ENCODE measurements at regions not wholly inside any gene's neighbourhood (a gene's known extent, or its start where the extent isn't known, plus 50 kb on each side); places are given as distances from the start of the nearest gene placed in this dataset.
A peak's percentile ranks its signal among the peaks of the same experiment; 100 is the strongest.

DNA sequence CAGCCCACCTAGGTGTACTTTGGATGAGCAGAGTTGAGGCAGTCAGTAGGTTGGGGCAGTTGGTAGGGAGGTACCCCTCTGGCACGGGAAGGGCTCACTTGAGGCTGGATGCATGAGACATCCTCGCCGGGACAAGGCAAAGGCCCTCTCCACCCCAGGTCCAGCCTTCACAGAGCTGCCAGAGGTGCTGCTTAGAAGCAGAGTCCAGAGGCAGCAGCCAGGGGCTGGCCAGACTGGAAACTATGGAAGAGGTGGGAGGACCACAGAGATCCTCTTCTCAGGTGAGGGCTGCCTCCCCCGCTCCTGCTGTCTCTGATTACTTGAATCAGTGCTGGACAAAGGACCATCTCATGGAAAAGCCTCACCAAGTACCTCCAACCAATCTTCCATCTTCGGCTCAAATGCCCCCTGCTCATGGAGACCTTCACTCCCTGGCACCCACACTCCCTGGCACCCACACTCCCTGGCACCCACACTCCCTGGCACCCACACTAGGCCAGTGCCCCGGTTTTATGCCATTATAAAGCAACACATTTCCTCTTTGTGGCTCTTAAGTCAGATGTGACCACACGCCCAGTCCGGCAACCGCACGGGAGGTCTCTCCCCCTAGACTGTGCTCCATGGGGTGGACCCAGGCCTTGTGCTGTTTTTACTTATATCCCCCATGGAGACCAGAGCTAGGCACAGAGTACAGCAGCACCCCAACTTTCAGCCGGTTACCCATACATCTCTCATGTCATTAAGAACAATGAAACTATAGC is 100.1 kb downstream of the YTHDF1 start:
- DNase-seq: no peak

DNA sequence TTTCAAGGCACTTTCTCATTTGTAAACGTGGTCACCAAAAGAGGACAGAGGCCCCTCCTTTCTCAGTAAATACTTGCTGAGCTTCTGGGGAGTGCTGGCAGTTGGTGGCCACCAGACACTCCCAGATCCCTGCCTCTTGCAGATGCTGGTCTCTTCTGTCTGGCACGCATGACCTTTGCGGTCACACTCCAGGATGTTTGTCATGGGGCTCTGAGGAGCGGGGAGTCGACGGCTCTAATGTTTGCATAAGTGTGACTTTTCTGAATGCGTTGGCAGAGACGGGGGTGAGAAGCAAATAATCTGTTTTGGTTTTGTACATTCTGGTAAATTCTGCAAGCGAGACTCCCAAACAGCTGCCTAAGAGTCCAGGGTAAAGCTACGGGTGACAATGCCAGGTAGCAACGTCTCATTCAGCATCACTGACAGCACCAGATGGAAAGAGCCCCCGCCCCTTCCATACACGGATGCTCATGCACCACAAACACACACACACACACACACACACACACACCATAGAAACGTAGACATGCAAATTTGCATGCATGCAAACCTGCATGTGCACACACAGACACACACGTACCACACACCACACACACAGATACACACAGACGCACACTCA is 101.1 kb downstream of the YTHDF1 start:
- DNase-seq: no peak

DNA sequence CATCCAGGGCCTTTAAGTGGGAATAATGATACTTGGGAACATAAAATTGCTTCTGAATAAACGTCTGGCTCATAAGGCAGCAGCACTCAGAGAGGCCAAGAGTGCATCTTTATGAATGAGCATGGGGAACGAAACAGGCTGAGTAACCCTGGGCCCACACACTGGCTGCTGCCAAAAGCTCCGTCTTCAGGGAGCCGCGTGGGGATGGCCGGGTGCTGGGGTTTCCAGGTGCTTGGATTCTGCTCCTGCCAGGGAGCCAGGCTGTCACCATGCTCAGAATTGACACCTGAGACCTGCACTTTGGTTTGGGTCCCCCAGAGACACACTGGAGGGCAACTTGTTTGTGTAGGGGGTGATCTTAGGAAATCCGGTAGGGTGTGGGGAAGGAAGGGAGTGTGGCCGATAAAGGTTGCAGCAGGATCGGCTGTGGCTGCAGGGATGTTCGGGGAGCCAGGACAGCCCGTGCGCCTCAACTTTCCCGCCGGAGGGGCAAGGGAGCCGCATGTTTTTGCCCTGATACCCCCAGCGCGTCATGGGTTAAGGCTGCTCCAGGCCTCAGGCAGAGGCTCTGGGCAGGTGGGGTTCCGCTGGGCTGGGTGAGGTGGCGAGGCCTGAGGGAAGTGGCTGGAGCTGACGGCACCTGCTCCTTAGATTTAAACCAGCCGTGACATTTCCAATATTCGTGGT is 101.8 kb downstream of the YTHDF1 start:
- DNase-seq: no peak

DNA sequence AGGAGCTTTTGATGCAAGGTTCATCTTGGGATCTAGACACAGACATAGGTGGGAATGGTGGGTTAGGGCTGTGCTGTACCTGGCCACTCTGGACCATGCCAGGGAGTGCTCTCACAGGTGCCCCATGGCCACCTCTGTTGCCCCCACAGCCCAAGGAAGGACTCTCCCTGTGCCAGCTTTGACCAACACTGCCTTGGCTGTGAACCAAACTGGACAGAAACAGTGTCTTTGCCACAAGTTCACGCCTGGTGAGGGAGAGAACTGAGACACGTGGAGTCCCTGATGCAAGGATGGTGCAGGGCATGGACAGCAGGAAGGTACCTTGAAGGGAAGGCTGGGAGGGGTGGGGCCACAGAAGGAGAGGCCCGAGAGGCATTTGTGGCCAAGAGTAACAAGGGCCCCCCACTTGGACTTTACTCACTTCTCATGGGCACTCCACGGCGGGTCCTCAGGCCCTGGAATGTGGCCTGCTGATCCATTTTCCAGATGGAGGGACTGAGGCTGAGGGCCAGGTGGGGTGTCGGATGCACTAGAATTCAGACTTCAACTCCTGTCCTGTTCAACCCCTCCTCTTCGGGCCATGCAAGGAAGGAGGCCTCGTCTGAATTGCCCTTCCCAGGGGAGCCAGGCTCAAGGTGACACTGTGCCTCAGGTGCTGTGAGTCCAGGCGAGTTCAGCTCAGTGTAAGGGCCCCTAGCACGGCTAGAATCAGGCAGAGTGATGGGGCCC is 103.3 kb downstream of the YTHDF1 start:
- no peak for DNase-seq

DNA sequence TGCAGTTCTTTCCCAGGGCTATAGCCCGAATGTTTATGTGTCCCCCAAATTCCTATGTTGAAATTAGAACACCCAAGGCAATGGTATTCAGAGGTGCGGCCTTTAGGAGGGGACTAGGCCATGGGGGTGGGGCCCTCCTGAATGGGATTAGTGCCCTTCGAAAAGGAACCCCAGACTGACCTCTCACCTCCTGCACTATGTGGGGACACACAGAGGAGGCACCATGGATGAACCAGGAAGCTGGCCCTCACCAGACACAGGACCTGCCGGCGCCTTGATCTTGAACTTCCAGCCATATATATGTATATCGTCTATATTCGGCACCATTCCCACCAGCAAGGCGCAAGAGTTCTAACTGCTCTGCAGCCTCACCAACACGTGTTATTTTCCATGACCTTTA is 101.5 kb upstream of the BHLHE23 start:
- no peak for DNase-seq

DNA sequence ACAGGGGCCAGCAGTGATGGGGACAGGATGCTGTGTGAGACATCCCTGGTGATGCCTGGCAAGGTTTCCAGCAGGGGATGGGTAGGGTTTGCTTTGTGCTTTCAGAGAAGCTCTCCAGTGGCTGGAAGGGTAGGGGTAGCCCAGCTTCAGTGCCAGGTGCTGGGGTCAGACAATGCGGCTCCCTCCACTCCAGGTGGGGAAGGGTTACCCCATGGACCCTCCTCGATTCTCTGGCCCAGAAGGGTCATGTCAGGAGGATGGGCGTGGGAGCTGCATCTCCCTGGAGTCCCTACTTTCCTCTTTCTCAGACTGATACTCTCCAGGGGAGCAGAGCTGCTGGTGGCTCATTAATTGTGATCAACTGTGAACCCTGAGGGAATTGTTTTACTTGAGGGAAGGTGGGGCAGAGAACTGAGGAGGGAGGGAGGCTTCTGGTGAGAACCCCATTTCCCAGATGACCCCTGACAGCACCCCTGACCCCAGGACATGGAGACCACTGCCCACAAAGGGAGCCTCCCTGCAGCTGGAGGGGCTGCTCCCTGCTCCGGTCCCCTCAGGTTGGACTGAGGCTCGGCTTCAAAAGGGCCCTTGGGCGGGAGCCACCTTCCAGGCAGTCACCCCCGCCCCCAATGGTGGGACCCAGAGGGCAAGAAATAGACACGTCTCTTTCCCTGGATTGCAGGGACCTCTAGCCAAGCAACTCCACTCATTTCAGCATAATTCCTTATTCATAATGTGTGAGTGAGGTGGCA is 100.9 kb upstream of the BHLHE23 start:
- no peak for DNase-seq

DNA sequence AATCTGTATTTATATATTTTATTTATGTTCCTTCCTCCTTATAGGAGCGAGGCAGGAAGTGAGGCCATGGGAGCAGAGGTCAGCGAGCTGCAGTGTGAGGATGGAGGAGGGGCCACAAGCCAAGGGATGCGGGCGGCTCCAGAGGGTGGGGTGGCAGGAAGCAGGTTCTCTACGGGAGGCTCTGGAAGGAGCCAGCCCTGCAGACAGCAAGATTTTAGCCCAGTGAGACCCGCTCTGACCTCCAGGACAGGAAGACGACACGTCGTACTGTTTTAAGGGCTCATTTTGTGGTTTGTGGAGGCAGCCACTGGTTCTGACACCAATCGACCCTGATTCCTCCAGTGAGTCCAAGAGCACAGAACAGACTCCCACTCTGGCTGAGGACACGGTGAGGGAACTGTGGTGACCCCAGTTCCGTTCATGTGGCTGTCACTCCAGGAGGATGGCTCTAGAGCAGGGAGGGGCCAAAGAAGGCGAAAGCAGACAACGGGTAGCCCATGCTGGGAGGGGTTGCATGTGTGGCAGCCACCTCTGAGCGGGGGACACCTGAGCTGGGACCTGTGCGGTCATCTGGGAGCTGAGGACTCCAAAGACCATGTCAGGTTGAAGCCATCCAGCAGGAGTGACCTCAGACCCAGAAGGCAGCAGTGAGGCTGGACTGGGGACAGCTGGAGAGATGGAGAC is 100.1 kb upstream of the BHLHE23 start:
- DNase-seq: no peak

DNA sequence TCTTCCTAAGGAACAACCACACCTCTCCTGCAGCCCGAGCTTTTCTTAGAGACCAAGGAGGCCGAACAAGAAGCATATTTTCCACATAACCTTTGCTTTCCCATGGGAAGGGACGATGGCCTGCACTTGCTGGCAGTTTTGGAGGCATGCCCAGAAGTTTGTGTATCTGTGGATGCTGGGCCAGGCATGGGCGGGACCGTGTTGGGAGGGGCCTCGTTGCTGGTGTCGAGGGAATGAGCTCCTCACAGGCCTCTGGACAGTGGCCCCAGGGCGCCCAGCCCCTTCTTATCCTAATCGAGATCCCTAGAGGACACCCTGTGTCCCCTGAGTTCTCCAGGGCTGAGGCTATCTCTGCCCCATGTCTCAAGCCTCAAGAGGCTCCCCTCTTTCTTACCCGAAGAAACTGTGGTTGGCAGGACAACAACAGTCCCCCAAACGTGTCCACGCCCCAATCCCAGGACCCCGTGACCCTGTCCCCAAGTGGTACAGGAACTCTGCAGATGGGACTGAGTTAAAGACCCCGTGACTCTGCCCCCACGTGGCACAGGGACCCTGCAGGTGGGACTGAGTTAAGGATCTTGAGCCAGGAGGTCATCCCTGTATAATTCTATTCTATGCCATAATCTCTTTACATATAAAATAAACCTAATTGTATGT is 99.5 kb upstream of the BHLHE23 start:
- no peak for DNase-seq

DNA sequence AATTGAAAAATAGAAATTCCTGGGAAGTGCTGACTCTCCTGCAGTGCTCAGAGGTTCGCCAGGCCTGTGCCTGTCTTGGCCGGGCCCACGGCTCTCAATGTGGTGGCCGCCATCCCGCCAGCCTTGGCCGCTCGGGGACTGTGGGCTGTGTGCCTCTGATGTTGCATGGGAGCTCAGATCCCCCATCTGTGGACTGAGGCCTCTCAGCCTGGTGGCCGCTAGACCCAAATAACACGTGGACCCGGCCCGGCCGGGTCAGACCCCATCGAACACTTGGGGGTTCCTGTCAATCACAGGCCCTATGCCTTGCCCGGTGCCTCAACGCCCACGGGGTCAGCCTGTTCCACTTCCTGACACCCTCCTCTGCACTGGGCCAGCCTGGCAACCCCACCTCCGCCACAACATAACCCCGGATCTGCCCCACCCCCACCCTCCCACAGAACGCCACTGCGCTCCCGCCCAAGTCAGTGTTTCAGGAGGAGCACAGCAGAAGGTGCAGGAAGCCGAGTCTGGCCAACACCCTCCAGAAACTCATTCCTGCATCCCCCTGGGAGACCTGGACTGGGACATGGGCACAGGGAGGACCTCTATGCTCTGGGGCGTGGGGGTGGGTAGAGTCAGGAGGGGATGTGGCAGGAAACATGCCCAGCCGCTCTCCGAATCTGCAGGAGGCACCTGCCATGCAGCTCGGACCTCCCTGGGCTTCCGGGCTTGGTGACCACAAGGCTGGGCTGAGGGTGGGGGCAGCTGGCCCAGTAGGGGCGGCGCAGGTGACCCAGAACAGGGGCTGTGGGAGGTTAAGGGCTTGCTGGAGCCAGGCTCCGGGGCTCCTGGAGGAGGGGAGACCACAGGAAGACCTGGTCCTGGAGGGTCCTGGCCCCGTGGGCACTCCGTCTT is 98.7 kb upstream of the BHLHE23 start:
- DNase-seq: no peak

DNA sequence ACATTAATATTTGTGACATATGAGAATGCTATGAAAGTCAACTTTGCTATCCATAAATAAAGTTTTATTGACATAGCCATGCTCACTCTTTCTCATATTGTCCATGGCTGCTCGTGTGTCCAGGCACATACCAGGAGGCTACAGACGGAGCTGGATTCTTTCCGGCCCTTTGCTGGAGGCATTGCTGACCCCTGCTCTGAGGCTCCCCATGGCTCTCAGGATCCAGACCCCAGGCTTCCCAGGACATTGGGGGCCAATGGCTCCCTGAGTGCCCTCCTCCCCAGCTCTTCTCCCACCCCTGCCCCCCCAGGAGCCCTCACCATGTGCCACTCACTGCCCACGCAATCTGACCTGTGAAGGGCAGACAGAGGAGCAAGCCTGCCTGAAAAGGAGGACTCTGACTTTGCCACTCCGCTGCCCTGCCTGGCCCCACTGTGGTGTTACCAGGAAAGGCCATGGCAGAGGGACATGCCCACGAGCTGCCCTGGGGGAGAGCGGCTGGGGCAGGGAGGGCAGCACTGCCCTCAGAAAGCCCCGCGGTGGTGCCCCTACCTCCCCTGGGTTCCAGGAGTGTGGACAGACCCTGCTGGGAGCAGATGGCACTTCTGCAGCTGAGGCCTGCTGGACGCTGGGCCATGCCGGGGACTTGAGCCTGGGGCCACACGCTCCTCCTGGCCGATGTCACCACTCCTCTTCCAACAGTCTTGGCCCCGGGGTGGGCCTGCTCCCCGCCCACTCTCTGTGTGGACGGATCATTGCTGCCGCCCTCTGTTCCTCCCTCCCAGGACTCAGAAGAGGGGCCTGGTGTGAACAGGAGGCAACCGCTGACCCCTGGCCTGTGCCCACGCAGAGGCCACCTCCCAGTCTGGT is 97.8 kb upstream of the BHLHE23 start:
- no peak for DNase-seq

DNA sequence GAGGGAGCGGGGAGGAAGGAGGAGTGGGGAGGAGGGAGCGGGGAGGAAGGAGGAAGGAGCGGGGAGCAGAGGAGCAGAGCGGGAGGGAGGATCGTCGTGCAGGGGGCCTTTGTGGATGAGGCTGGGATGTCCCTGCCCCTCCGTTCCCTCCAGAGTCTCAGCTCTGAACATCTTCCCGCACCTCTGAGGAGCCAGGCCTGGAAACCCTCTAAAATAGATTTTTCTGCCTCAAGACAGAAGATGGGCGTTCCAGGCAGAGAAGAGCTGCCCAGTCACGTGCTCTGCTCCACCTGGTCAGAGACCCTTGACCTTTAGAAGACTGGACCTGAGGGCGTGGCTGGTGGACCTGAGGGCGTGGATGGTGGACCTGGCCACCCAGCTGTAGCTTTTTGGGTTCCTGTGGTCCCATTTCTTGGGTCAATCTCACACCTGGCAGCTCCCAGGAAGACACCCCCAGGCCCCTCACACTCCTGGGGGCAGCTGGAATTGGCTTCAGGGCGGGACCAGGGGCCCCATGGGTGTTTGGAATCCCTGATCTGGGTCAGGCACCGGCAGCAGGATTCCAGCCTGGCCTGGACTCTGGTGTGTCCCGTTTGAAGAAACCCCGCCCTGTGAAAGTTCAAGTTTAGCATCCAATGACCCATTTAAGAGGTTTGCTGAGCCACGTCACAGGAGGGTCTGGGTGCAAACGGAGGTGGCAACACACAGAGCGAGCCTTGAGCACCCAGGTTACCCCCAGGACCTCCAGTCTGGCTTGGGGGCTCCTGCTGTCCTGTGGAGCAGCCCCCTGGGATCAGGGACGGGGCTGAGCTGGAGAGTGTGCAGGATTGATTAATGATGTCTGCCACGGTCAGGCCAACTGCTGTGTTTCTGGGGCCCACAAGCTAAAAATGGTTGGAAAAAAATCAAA is 96.9 kb upstream of the BHLHE23 start:
- DNase-seq: no peak

DNA sequence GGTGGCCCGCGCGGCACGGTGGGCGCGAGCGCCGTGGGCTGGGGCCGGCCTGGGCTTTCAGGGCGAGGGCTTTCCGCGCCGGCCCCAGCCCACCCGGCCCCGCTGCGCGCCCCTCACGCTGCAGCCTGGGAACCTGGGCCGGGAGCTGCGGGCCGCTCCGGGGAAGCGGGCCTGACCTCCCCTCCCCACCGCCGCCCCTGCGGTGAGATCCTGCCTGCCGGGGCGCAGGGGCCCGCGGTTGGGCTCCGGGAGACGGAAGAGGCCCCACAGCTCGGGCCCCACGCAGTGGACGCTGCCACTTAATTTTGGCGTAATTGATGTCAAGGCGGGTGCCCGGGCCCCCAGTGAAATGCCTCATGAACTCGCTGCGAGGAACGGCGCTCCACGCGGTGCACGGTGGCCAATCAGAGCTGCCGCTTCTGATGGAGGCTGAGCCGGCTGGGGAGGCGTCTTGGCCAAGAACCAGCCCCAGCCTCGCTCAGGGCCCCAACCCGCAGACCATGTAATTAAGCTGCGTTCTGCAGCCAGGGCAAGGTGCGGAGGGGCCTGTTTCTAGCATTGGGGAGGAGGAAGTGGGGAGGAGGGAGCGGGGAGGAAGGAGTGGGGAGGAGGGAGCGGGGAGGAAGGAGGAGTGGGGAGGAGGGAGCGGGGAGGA is 96.1 kb upstream of the BHLHE23 start:
- DNase-seq: peak; percentile 39

DNA sequence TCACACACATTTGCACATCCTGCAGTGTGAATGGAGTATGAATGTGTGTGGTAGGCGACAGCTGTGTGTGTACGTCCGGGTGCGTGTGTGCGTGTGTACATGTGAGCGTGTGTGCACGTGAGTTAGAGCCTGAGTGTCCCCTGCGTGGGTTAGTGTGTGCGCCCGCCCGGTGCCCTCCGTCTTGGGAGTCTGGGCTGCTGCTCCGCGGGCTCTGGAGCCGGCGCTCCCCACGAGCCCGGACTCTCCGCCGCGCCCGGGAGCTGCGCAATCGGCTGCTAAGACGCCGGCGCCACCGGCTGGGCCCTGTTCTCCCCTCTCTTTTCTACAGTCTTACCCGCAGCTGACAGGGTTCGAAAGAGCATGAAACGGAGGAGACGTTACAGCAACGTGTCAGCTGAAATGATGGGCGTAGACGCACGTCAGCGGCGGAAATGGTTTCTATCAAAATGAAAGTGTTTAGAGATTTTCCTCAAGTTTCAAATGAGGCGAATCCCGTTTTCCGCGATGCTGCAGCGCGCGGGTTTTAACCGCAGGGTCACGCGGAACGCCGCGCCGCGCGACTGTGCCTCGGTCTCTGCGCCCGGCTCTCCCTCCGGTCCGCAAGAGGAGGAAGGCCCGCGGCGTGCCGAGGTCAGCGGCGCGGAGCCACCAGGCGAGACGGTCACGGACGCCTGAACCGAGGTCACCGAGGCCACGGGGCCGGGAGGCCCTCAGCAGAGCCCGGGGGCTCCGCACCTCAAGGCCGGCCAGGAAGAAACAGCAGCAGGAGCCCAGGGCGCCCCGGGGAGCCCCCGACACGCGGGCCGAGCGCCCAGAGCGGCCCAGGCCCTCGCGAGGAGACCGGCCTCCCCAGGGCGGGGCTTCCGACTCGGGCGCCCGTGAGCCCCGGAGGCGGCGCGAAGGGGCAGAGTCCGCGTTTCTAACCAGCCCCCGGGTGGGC is 95.3 kb upstream of the BHLHE23 start:
- peak; percentile 73 for DNase-seq

DNA sequence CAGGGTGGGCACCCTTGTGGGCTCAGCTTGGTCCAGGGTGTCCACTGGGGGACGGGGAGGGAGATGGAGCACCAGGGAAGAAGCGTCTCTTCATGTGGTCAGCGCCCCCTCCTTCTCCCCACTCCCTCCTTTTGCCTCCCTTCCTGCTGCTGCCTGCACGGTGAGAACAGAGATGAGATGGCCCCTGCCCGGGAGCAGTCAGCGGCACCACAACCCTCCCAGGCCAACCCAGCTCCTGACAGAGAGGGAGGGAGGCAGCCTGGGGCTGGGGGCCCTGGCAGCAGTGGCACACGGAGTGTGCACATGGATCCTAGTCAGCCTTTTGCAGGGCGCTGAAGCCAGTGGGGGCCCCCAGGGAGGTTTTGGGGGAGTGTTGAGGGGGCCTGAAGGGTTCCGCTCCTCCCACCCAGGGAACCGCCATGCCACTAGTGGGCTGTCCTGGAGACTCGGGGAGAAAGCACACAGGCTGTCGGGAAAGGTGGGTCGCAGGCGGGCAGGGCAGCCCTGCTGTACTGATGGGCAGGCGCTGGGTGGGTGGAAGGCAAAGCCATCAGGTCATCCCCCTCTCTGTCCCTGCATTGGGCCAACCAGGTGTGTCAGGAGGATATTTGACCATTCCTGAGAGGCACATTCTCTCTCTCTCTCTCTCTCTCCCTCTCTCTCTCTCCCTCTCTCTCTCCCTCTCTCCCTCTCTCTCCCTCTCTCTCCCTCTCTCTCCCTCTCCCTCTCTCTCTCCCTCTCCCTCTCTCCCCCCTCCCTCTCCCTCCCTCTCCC is 94.3 kb upstream of the BHLHE23 start:
- DNase-seq: no peak

DNA sequence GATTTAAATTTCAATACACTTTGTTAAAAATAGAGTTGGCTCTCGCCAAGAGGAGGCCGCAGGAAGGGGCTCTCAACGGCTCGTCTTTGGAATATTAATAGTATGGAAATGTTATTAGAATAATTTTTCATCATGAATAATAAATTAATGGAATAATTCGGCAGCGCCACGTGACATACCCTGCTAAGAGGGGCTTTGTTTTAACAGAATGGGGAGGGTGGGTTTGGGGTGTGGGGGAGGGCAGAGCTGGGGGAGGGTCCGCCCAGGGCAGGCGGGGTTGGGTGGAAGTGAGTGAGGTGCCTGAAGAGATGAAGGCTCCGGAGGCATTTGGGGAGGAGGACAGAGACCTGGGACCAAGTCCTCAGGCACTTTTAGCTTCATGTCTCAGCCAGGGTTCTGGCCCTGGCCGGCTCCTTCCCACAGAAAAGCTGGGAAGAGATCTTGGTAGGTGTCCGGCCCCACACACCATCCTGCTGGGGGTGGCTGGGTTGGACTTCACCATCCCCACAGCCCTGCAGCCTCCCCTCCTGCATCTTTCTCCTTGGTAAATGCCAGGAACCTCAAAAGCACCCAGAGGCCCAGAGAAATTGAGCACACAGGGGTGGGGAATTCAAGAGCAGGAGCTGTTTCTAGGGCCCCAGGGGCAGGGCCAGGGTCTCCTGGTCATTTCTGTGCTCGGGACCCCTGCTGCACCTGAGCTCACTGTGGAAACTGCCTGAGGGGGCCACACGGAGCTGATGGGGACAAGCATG is 93.6 kb upstream of the BHLHE23 start:
- no peak for DNase-seq
